Skeletal muscle cell (primary cell): ENCODE measurements at regions not wholly inside any gene's neighbourhood (a gene's known extent, or its start where the extent isn't known, plus 50 kb on each side); places are given as distances from the start of the nearest gene placed in this dataset.
A peak's percentile ranks its signal among the peaks of the same experiment; 100 is the strongest.

Experiments
- DNase-seq: peaks from one replicate; pipeline ENCODE4 v3.0.0-alpha.2; 2010; ENCODE audit warnings: low read depth
- H3K4me3 ChIP-seq: 2 replicates; pipeline ENCODE4 v1.5.1; 2011; ENCODE audit warnings: low read depth, mild to moderate bottlenecking, control low read depth, low read length, moderate library complexity

- DNase-seq = no peak
Measured at GRCh38 chr4:15253349-15253748, 174.5 kb upstream of the C1QTNF7 start.

GRCh38 chr4:15254236-15254880 is 173.5 kb upstream of the C1QTNF7 start:
- DNase-seq = no peak
- H3K4me3 ChIP-seq = no peak overlapping the region

More at GRCh38 chr4:15253349-15253748, 174.5 kb upstream of the C1QTNF7 start:
- no peak overlapping the region for H3K4me3 ChIP-seq

GRCh38 chr4:15255537-15255936 is 172.3 kb upstream of the C1QTNF7 start:
- no peak for DNase-seq
- no peak overlapping the region for H3K4me3 ChIP-seq

GRCh38 chr4:15260758-15261157 is 167.1 kb upstream of the C1QTNF7 start:
- no peak overlapping the region for H3K4me3 ChIP-seq

GRCh38 chr4:15262396-15262795 is 165.4 kb upstream of the C1QTNF7 start:
- no peak overlapping the region for H3K4me3 ChIP-seq
- no peak for DNase-seq

More at GRCh38 chr4:15260758-15261157, 167.1 kb upstream of the C1QTNF7 start:
- DNase-seq = no peak

DNA sequence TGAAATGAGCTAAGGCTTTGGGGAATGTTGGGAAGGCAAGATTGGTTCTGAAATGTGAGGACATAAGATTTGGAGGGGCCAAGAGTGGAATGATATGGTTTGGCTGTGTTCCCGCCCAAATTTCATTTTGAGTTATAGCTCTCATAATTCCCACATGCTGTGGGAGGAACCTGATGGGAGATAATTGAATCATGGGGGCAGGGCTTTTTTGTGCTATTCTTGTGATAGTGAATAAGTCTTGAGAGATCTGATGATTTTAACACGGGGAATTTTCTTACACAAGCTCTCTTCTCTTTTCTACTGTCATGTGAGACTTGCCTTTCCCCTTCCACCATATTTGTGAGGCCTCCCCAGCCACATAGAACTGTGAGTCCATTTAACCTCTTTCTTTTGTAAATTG is 157.6 kb upstream of the C1QTNF7 start:
- no peak overlapping the region for H3K4me3 ChIP-seq
- DNase-seq = no peak

DNA sequence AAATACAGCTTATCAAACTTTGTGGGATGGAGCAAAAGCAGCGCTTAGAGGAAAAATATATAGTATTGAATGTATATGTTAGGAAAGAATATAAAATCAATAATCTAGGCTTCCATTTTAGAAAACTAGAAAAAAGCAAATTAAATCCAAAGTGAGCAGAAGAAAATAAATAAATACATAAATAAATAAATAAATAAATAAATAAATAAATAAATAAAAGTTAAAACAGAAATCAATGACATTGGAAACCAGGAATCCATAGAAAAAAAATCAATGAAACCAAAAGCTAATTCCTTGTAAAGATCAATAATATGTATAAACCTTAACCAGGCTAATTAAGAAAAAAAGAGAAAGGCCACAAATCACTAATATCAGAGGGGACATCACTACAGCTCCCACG is 141.8 kb upstream of the C1QTNF7 start:
- DNase-seq = no peak

DNA sequence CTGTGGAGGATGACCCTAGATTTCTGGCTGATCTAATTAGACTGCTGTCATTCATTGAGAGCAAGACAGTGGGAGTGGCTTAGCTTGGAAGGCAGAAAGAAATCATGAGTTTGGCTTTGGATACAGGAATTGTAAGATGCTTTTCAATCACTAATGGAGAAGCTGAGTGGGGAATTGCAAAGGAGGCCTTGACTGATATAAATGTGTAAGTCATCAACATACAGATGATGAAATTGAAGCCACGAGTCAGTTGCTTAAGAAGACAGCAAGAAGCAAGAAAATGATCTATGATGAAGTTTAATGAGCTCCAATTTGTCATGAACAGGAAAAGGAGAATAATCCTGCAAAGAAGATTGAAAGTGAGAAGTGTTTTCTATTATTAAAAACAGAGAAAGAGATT is 136.7 kb upstream of the C1QTNF7 start:
- H3K4me3 ChIP-seq = no peak overlapping the region
- peak; percentile 18 for DNase-seq

More for the DNA sequence above, 141.8 kb upstream of the C1QTNF7 start:
- H3K4me3 ChIP-seq = no peak overlapping the region

GRCh38 chr4:15293711-15294110 is 134.1 kb upstream of the C1QTNF7 start:
- H3K4me3 ChIP-seq = no peak overlapping the region
- DNase-seq = no peak

GRCh38 chr4:15294202-15294601 is 133.6 kb upstream of the C1QTNF7 start:
- no peak for DNase-seq
- H3K4me3 ChIP-seq = no peak overlapping the region

- no peak for DNase-seq
Measured at GRCh38 chr4:15294832-15295231, 133.0 kb upstream of the C1QTNF7 start.

DNA sequence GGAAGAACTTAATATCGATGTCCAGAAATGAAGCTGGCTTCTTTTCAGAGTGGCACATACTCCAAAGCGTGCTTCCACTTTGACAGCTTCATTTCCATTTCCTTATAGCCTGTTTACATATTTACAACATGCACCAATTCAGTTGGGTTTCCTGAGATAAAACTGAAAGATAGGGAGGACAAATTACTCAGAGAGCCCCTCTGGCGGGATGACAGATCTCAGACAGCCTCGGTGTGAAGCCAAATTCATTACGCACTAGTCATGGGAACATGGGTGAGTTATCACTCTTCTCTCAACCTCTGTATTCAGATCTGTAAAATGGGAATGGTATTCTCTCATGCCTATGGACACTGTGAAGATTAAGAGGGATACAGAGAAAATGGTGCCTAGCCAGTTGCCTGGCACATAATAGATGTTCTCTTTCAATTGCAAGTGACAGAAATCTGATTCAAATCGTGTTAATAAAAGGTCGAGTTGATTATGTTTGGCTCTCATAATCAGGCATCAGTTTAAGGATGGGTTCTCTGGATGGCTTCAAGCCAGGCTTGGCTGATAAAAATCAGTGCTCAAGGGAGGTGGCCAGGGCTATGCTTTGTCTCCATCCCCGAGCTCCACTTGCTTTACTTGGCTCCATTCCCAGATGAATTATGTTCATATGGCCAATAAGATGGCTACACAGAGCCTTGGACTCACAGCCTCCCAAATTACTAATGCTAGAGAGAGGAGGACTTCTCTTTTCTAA is 132.2 kb upstream of the C1QTNF7 start:
- no peak overlapping the region for H3K4me3 ChIP-seq
- DNase-seq = no peak

More at GRCh38 chr4:15294832-15295231, 133.0 kb upstream of the C1QTNF7 start:
- no peak overlapping the region for H3K4me3 ChIP-seq

- DNase-seq = no peak
- H3K4me3 ChIP-seq = no peak overlapping the region
Measured at GRCh38 chr4:15297344-15297743, 130.5 kb upstream of the C1QTNF7 start.

DNA sequence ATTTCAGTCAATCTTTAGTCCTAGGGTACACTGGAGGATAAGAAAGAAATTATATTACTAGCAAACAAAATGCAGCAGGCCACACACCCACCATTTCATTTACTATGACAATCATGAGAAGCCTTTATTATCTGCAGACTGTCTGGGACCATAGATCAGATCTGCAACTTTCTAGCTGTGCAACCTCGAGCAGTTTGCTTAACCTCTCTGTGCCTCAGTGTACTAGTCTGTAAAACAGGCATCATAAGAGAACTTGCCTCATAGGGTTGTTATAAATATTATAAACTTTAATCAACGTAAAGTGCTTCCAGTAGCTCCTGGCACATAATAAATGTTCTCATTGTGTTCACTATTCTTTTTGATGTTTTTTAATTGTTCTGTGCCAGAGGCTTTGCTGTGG is 128.2 kb upstream of the C1QTNF7 start:
- no peak overlapping the region for H3K4me3 ChIP-seq
- no peak for DNase-seq

- H3K4me3 ChIP-seq = no peak overlapping the region
- peak; percentile 62 for DNase-seq
Measured at GRCh38 chr4:15303052-15303641, 124.7 kb upstream of the C1QTNF7 start.

GRCh38 chr4:15314974-15315373 is 112.9 kb upstream of the C1QTNF7 start:
- no peak for DNase-seq
- no peak overlapping the region for H3K4me3 ChIP-seq

DNA sequence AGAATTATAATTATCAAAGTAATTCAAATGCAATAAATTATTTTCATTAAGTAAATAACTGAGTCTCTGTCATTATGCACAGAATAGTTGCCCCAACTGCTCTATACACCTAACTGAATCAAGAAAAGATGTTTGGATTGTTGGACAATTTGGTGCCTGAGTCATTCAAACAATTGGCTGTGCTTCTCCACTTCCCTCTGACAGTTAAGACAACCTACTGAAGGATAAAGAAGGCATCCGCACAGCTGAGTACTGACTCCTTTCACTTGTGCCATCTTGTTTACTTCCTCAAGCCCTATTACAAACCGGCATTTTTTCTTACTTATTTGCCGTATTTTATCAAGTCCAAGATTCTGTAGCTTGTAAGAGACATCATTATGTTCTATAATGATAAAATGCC is 110.6 kb upstream of the C1QTNF7 start:
- no peak overlapping the region for H3K4me3 ChIP-seq
- DNase-seq = no peak

- no peak overlapping the region for H3K4me3 ChIP-seq
- no peak for DNase-seq
Measured at GRCh38 chr4:15318621-15319348, 109.0 kb upstream of the C1QTNF7 start.

DNA sequence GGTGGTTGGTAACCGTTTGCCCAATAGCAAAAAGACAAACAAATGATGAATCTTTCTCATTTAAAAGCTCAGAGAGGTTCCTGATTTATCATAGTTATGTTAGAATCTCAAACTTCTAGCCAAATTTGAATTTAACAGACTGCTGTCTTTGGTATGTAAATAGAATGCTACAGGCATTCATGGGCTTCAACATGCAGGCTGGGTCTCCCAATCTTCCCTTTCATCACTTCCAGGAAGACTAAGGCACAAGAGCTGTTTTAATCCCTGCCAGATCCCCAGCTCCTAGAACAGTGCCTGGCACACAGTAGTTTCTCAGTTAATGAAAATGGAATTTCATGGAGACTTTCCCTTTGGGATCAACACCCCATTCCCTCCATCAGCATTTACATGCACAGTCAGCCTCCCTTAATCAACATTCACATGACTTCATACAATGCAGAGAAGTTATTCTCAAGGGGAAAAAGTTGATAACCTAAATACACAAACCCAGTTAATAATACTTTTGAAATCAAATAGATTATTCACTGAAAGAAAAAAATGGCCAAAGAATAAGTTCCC is 107.6 kb upstream of the C1QTNF7 start:
- no peak overlapping the region for H3K4me3 ChIP-seq
- no peak for DNase-seq

DNA sequence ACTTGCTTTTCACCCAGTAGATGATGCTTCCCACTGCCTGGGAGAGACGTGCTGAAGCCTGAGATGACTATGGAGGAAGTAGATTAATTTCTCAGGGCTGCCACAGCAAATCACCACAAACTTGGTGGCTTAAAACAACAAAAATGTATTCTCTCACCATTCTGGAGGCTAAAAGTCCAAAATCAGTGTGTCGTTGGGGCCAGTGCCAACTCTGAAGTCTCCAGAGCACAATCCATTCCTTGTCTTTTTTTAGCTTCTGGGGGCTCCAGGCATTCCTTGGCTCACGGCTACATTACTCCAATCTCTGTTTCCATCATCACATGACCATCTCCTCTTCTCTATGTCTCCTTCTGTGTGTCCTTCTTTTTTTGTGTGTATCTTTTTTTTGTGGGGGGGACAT is 105.8 kb upstream of the C1QTNF7 start:
- no peak for DNase-seq
- no peak overlapping the region for H3K4me3 ChIP-seq
